HS-27A (cell line): ENCODE measurements at regions not wholly inside any gene's neighbourhood (a gene's known extent, or its start where the extent isn't known, plus 50 kb on each side); places are given as distances from the start of the nearest gene placed in this dataset.
A peak's percentile ranks its signal among the peaks of the same experiment; 100 is the strongest.

Source experiments
- DNase-seq: peaks from one replicate; pipeline ENCODE4 v3.0.0-alpha.2; 2012; ENCODE audit warnings: low read depth, missing footprints

DNA sequence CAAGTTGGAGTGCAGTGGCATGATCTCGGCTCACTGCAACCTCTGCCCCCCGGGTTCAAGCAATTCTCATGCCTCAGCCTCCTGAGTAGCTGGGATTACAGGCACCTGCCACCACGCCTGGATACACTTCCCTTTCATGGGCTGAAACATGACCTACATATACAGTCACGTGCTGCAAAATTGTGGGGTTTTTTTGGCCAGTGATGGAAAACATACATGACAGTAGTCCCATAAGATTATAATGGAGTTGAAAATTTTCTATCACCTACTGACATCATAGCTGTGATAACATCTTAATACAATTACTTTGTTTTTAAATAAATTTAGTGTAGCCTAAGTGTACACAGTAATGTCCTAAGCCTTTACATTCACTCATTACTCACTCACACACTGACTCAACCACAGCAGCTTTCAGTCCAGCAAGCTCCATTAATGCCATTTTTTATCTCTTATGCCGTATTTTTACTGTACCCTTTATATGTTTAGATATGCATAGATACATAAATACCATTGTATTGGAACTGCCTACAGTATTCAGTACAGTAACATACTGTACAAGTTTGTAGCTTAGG lies 79.9 kb upstream of the TMEM196 start:
- no peak for DNase-seq

DNA sequence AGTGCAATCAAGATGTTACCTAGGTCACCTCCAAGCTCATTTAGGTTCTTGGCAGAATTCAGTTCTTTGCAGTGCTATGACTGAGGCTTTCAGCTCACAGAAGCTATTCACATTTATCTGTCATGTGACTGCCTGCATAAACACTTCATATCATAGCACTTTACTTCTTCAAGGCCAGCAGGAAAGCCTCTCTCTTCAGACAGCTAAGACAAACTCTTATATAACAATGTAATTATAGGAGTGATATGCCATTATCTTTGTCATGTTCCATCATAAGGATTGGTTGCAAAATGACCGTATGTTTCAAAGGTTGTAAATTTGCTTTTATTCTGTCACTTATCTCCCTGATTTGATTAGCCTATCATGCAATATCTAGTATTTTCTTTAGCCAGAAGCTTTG lies 78.8 kb upstream of the TMEM196 start:
- DNase-seq = no peak

DNA sequence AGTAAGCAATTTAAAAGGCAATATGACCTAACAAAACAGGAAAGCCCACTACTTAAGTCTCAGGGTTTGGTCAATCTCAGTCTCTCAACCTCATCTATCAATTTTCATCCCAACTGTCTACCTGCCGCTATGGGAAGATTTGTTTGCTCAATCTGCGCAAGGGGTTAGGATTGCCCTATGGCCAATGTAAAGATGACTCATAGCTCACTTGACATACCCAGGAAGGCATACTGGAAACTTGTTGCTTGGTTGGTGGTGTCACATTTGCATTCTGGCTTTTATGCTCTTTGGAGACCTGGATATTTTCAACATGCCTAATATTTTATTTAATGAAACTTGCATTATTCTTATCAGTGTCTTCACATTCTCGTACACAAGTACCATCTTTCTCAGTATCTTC lies 78.1 kb upstream of the TMEM196 start:
- no peak for DNase-seq

DNA sequence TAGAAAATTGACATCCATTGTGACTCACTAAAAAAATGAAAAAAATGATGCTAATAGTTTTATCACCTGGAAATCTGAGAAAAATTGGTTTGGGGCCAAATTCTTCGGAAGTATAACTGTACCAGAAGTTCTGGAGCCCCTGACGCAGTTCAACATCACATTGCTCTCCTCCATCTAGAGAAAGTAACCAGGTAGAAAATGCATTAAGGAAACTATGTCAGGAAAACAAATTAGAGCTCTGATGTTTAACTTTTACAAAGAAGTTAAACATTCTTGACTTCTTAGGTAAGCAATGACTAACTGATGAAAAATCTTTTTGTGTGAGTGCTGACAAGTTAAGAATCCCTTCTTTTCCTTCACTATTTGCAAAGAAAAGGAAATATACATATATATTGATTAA lies 61.1 kb upstream of the TMEM196 start:
- peak; percentile 12 for DNase-seq

DNA sequence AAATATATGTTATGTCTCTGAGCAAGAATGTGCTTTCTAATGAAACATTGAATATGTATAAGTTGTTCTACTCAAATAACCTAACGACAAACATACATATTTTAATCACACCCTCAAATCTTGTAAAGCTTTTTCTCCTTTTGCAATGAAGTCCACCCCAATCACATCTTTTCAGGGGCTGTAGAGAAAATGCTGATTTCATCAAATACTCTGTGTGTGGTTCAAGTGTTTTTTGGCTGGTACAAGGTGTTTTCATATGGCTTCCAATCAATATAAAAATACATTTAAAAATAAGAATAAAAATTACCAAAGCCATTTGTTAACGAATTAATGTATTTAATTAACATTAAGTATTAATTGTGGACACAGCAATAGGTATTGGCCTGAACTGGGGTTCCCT lies 57.2 kb upstream of the TMEM196 start:
- DNase-seq = no peak
